ENCODE measurements at regions not wholly inside any gene's neighbourhood (a gene's known extent, or its start where the extent isn't known, plus 50 kb on each side); places are given as distances from the start of the nearest gene placed in this dataset.

DNA sequence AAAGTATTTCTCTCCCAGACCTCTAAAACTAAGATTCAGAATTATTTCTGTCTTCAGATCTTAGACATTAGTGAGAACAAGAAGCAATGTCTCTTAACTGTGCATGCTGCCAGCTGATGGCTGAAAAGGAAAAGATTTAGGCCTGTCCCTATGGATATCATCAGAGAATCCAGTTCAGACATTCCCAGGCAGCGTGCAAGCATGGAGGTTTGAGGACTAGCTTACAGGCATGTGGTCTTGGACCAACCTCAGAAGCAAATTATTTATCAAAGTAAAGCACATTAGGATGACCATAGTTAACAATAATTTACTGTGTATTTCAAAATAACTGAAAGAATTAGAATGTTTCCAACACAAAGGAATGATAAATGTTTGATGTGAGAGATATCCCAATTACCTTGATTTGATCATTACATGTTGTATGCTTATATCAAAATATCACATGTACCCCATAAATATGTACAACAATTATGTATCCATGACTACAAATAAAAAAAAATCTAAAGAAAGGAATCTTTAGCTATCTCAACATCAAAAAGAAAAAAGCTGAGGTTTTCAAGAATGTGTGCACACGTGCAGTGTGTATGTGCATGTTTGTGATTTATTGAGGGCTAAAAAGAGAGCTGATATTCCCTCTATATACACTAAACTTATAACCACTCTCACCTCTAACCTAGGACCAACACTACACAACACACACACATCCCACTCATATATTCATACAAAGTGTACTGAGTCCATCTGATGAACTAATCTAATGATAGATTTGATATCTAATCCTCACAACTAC lies 108.9 kb upstream of the THBS1 start:
- no peak overlapping the region for H3K27ac ChIP-seq (ENCODE audit: insufficient read depth, low read depth, low read length)
- no peak for TF ChIP-seq POLR2AphosphoS5 (IDR thresholded peaks at IDR 0.05; ENCODE audit: insufficient read depth, low read depth, low read length)
- TF ChIP-seq JUN (IDR thresholded peaks at IDR 0.05; ENCODE audit: borderline replicate concordance, insufficient read depth, insufficient read length, low read depth) = no peak
- no peak for TF ChIP-seq GATA2 (IDR thresholded peaks at IDR 0.05; ENCODE audit: insufficient read depth, insufficient read length, low read depth, low read length)
- no peak for TF ChIP-seq FOS (IDR thresholded peaks at IDR 0.05; ENCODE audit: borderline replicate concordance, insufficient read depth, low read length)
- TF ChIP-seq, protein P1, sequence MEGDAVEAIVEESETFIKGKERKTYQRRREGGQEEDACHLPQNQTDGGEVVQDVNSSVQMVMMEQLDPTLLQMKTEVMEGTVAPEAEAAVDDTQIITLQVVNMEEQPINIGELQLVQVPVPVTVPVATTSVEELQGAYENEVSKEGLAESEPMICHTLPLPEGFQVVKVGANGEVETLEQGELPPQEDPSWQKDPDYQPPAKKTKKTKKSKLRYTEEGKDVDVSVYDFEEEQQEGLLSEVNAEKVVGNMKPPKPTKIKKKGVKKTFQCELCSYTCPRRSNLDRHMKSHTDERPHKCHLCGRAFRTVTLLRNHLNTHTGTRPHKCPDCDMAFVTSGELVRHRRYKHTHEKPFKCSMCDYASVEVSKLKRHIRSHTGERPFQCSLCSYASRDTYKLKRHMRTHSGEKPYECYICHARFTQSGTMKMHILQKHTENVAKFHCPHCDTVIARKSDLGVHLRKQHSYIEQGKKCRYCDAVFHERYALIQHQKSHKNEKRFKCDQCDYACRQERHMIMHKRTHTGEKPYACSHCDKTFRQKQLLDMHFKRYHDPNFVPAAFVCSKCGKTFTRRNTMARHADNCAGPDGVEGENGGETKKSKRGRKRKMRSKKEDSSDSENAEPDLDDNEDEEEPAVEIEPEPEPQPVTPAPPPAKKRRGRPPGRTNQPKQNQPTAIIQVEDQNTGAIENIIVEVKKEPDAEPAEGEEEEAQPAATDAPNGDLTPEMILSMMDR (IDR thresholded peaks at IDR 0.05; ENCODE audit: extremely low read depth in 1 of 2, insufficient read depth in 1 of 2, low read depth in 1 of 2, low read length in 2 of 2) = no peak
- no peak for TF ChIP-seq EZH2 (IDR thresholded peaks at IDR 0.05; ENCODE audit: borderline replicate concordance, low read depth, low read length, severe bottlenecking)
- no peak for TF ChIP-seq POLR2A (IDR thresholded peaks at IDR 0.05; ENCODE audit: low read depth, low read length)
- no peak for TF ChIP-seq MYC (IDR thresholded peaks at IDR 0.05; ENCODE audit: low read depth, low read length)
- TF ChIP-seq, protein P2, sequence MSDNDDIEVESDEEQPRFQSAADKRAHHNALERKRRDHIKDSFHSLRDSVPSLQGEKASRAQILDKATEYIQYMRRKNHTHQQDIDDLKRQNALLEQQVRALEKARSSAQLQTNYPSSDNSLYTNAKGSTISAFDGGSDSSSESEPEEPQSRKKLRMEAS (IDR thresholded peaks at IDR 0.05; ENCODE audit: insufficient read depth, insufficient read length) = no peak
- no peaks in the 10 kb centered on the region for H4K20me1 ChIP-seq (replicated peaks; ENCODE audit: control insufficient read depth, extremely low read depth, insufficient read depth, low read length)
- FAIRE-seq = no peak
- peaks cover 27% of the 10 kb centered on the region for H3K4me1 ChIP-seq (ENCODE audit: control insufficient read depth, extremely low read depth, insufficient read depth, low read length)
- H3K9ac ChIP-seq (replicated peaks; ENCODE audit: extremely low read depth, insufficient read depth, low read length) = no peak overlapping the region
- intact Hi-C loops (cut with micrococcal nuclease) (loop anchor here (5.0 to 10.0 kb wide), 3 partner anchors 40 to 767 kb away; no protein-coding TSS in a partner anchor), dilution Hi-C loops (cut with MboI; ENCODE audit: extremely low pct_ligation_motif_present, low sequenced_read_pairs) (no loop called here)
- no peak overlapping the region for H3K4me2 ChIP-seq (ENCODE audit: insufficient read depth, low read length)
- H3K9me3 ChIP-seq (replicated peaks; ENCODE audit: control insufficient read depth, insufficient read depth, low read length) = no peaks in the 10 kb centered on the region
- no peak overlapping the region for H2AFZ ChIP-seq (ENCODE audit: low read depth, low read length)
- H3K4me3 ChIP-seq (replicated peaks in 1 of 3; ENCODE audit: insufficient read depth in 1 of 3, low read depth in 1 of 3, low read length in 3 of 3) = no peak overlapping the region
- H3K27me3 ChIP-seq (ENCODE audit: control insufficient read depth in 2 of 2, insufficient read depth in 2 of 2, low read length in 2 of 2) = no peaks in the 10 kb centered on the region
- no TSS peak for BruUV-seq (replicated peaks)
- H3K36me3 ChIP-seq (ENCODE audit: control insufficient read depth in 2 of 2, extremely low read depth in 1 of 2, insufficient read depth in 2 of 2, low read length in 2 of 2) = no peaks in the 10 kb centered on the region
- H3K9me1 ChIP-seq (replicated peaks; ENCODE audit: control insufficient read depth, extremely low read depth, insufficient read depth, low read length) = no peaks in the 10 kb centered on the region
- ChIA-PET POLR2A (no interaction called here), CTCF (interaction anchor here (1.0 to 1.4 kb wide), 3 partner anchors 10 to 15 kb away, joined by 3 to 5 read pairs (median 3); no protein-coding TSS in a partner anchor)
- DNase-seq (ENCODE audit: low read depth, low spot score) = no peak
- H3K79me2 ChIP-seq (ENCODE audit: control insufficient read depth, insufficient read depth, low read length) = no peaks in the 10 kb centered on the region

Measured in endothelial cell of umbilical vein (primary cell).